Tibial nerve (tissue), 4 donors: ENCODE measurements at regions not wholly inside any gene's neighbourhood (a gene's known extent, or its start where the extent isn't known, plus 50 kb on each side); places are given as distances from the start of the nearest gene placed in this dataset.

Source experiments
- DNase-seq, 2 donors: peaks; one replicate each; pipeline ENCODE4 v3.0.0-alpha.2; 2019; ENCODE audit warnings: low spot score in 2 of 2
- H3K27ac ChIP-seq, 4 donors: fragments of 200-600 bp; sonication (generic) in 3 of 4; one replicate each; pipeline ENCODE4 v1.5.1; 2017 to 2019; ENCODE audit warnings: mild to moderate bottlenecking in 1 of 4
- H3K27me3 ChIP-seq, 2 donors: fragments of 200-600 bp; sonication (generic) in 1 of 2; one replicate each; pipeline versions ENCODE4 v1.5.1 to v1.6.0; 2017 to 2019
- H3K36me3 ChIP-seq, 3 donors: fragments of 200-600 bp; sonication (generic); one replicate each; pipeline ENCODE4 v1.5.1; 2018 to 2019
- H3K4me1 ChIP-seq, 4 donors: fragments of 200-600 bp; sonication (generic) in 3 of 4; one replicate each; pipeline ENCODE4 v1.5.1; 2017 to 2019
- H3K4me3 ChIP-seq, 4 donors: fragments of 200-600 bp; sonication (generic) in 3 of 4; one replicate each; pipeline ENCODE4 v1.5.1; 2017 to 2019; ENCODE audit warnings: mild to moderate bottlenecking in 1 of 4, moderate library complexity in 1 of 4
- H3K9me3 ChIP-seq, 4 donors: fragments of 200-600 bp; sonication (generic) in 3 of 4; one replicate each; pipeline ENCODE4 v1.5.1; 2017 to 2019
- EP300 ChIP-seq, 2 donors: sonication (generic); formaldehyde crosslinking; IDR thresholded peaks; one replicate each; pipeline ENCODE4 v1.6.1; 2017; ENCODE audit warnings: antibody characterized with exemption in 2 of 2, mild to moderate bottlenecking in 1 of 2
- POLR2A ChIP-seq, 2 donors: fragments of 450-650 bp; IDR thresholded peaks; one replicate each; pipeline ENCODE4 v1.6.1; 2017; ENCODE audit warnings: antibody characterized with exemption in 2 of 2, mild to moderate bottlenecking in 2 of 2, moderate library complexity in 2 of 2
- WGBS, 2 donors: methylation state at CpG; one replicate each; pipeline ENCODE4 v1.1.5; 2018; 5-methylcytosine and 5-hydroxymethylcytosine counted together
- TF ChIP-seq, protein P1 (sequence below), 5 experiments: fragments of 200-600 bp in 3 of 5; fragments of 450-650 bp in 2 of 5; sonication (generic) in 3 of 5; IDR thresholded peaks; one replicate each; pipeline ENCODE4 v1.5.1; 2016 to 2019; ENCODE audit warnings: antibody characterized with exemption in 5 of 5, mild to moderate bottlenecking in 3 of 5, moderate library complexity in 2 of 5

DNA sequence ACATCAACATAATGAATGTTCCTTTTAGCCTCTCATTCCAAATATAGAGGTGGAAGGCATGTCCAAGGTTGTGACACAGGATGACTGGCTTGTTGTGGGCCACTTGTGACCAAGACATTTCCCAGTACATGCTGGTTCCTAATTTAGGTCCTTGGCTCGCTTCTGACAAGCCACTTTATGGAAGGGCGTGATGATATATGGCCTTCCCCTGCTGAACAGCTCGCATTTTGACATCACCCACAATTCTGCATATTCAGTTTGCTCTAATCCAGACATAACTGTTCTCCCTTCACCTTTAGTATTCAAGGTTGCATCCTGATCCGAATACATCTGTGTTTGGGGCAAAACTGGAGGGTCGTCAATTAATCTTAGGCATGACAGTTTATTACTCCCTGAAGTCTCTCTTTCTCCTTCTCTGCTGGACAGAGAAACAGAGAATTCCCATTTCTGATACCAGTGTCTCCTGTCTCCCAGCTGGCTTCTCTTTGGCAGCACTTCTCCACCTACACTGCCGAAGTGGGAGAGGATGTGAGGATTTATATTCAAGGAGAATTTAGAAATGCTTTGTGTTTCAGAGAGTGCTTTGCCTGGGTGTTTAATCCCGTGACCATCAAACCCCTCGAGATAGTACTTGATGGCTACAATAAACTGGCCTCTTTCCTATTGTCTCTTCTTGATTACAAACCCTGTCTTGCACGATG is 815.5 kb upstream of the RBFOX1 start:
- WGBS, 2 donors = 56 to 62% methylated on average over 9 of the region's 9 CpGs

DNA sequence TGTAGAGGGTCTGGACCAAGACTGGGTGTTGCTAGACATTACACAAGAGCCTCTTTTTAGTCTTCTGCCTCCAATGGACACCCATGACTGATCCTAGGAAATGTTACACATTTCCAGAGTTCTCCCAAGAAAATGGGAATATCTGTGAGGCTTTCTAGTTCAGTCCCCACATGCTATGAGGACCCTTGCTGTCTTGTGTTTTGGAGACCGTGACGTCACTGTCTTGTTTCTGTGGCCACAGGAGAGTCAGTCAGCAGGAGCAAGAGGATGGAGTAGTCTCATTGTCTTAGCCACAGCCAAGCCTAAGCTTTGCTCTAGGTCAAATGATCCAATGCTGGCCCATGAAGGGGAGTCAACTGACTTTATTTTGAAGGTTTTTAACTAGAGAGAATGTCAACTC is 820.1 kb upstream of the RBFOX1 start:
- no peaks in the 10 kb centered on the region for H3K36me3 ChIP-seq
- DNase-seq = no peak
- no peak for TF ChIP-seq POLR2A (IDR thresholded peaks at IDR 0.05)
- TF ChIP-seq, protein P1, sequence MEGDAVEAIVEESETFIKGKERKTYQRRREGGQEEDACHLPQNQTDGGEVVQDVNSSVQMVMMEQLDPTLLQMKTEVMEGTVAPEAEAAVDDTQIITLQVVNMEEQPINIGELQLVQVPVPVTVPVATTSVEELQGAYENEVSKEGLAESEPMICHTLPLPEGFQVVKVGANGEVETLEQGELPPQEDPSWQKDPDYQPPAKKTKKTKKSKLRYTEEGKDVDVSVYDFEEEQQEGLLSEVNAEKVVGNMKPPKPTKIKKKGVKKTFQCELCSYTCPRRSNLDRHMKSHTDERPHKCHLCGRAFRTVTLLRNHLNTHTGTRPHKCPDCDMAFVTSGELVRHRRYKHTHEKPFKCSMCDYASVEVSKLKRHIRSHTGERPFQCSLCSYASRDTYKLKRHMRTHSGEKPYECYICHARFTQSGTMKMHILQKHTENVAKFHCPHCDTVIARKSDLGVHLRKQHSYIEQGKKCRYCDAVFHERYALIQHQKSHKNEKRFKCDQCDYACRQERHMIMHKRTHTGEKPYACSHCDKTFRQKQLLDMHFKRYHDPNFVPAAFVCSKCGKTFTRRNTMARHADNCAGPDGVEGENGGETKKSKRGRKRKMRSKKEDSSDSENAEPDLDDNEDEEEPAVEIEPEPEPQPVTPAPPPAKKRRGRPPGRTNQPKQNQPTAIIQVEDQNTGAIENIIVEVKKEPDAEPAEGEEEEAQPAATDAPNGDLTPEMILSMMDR (IDR thresholded peaks at IDR 0.05) = no peak
- TF ChIP-seq EP300 (IDR thresholded peaks at IDR 0.05) = no peak
- no peak overlapping the region for H3K27ac ChIP-seq
- H3K9me3 ChIP-seq = no peaks in the 10 kb centered on the region
- H3K4me3 ChIP-seq = no peak overlapping the region
- H3K4me1 ChIP-seq = no peaks in the 10 kb centered on the region
- WGBS, 2 donors = 92 to 94% methylated on average over 2 of the region's 2 CpGs
- H3K27me3 ChIP-seq = no peaks in the 10 kb centered on the region

More for the DNA sequence above, 815.5 kb upstream of the RBFOX1 start:
- Histone ChIP-seq H3K4me3 (no peak overlapping the region), H3K36me3 (no peaks in the 10 kb centered on the region), H3K27ac (no peak overlapping the region), H3K27me3 (no peaks in the 10 kb centered on the region), H3K9me3 (no peaks in the 10 kb centered on the region), H3K4me1 (no peaks in the 10 kb centered on the region)
- TF ChIP-seq EP300 (IDR thresholded peaks at IDR 0.05) (no peak), POLR2A (IDR thresholded peaks at IDR 0.05) (no peak)
- TF ChIP-seq, protein P1 (IDR thresholded peaks at IDR 0.05) = no peak
- no peak for DNase-seq

DNA sequence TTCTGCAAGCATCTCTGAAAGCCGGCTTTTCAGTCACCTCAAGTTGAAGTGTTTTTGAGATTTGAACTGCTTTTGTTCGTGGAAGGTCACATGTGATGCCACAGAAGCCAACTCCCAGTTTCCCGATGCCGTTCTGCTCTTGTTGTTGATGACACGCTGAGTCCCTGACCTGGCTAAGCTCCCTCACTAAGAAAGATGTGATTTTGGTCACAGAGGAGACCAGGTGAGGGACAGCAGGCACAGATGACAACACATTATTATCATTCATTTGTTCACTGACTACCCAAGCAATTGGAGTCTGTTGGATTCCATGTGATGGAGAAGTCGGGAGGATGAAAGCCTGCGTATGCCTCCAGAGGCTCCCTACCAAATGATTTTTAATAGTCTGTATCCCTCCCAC is 822.4 kb upstream of the RBFOX1 start:
- no peak for TF ChIP-seq EP300 (IDR thresholded peaks at IDR 0.05)
- TF ChIP-seq, protein P1 (IDR thresholded peaks at IDR 0.05) = no peak
- TF ChIP-seq POLR2A (IDR thresholded peaks at IDR 0.05) = no peak
- DNase-seq = no peak

DNA sequence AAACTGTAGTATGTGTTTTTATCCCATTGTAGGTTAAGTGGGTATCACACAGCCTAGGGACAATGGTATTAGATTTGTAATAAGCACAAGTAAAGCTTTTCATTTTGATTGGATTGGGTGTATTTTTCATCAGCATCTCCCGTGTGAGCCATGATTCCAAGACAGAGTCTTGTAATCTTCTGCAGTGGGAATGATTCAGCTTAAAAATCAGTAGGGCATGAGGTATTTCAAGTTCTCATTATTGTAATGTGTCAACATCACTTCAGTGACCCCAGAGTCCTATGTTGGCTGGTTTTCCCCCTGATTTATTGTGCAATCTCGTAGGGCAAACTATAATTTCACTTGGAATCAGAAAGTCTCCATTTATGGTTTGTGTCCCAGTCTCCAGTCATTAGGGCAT is 833.2 kb upstream of the RBFOX1 start:
- WGBS, 2 donors = 40 to 43% methylated on average over 2 of the region's 2 CpGs
- TF ChIP-seq, protein P1 (IDR thresholded peaks at IDR 0.05) = no peak
- TF ChIP-seq EP300 (IDR thresholded peaks at IDR 0.05) (no peak), POLR2A (IDR thresholded peaks at IDR 0.05) (no peak)
- DNase-seq = no peak

More for the DNA sequence above, 822.4 kb upstream of the RBFOX1 start:
- H3K9me3 ChIP-seq = no peaks in the 10 kb centered on the region
- H3K36me3 ChIP-seq = no peaks in the 10 kb centered on the region
- no peaks in the 10 kb centered on the region for H3K27me3 ChIP-seq
- H3K4me3 ChIP-seq = no peak overlapping the region
- H3K27ac ChIP-seq = no peak overlapping the region
- 72 to 75% methylated on average over 7 of the region's 7 CpGs for WGBS, 2 donors
- no peaks in the 10 kb centered on the region for H3K4me1 ChIP-seq

DNA sequence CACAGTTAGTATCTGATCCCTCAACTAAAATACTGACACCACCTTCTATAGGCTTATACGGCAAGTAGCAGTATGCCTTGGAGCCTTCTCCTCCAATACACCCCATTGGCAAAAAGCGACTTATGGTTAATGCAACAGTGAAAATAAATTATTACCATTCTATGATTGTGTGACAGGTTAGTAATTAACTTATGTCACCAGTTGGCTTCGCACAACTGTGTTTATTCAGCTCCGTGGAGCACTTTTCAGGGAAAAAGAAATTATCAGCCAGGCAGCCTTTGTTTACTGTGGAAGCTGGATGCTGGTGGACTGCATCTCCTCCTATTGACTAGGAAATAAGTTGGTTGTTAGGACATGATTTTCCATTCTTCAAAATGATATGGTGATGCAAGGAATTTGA is 833.8 kb upstream of the RBFOX1 start:
- 79 to 81% methylated on average over 4 of the region's 4 CpGs for WGBS, 2 donors
- H3K36me3 ChIP-seq = no peaks in the 10 kb centered on the region
- H3K9me3 ChIP-seq = peaks cover 0 to 6% (median 0%) of the 10 kb centered on the region in 4 donors
- no peak overlapping the region for H3K27ac ChIP-seq
- no peak for DNase-seq
- TF ChIP-seq, protein P1 (IDR thresholded peaks at IDR 0.05) = no peak
- TF ChIP-seq EP300 (IDR thresholded peaks at IDR 0.05) = no peak
- TF ChIP-seq POLR2A (IDR thresholded peaks at IDR 0.05) = no peak
- no peak overlapping the region for H3K4me3 ChIP-seq
- H3K4me1 ChIP-seq = no peaks in the 10 kb centered on the region
- H3K27me3 ChIP-seq = no peaks in the 10 kb centered on the region

More for the DNA sequence above, 833.2 kb upstream of the RBFOX1 start:
- Histone ChIP-seq H3K27ac (no peak overlapping the region), H3K27me3 (no peaks in the 10 kb centered on the region), H3K4me3 (no peak overlapping the region), H3K36me3 (no peaks in the 10 kb centered on the region), H3K9me3 (peaks cover 0 to 6% (median 0%) of the 10 kb centered on the region in 4 donors), H3K4me1 (no peaks in the 10 kb centered on the region)
